ENCODE measurements at regions not wholly inside any gene's neighbourhood (a gene's known extent, or its start where the extent isn't known, plus 50 kb on each side); places are given as distances from the start of the nearest gene placed in this dataset.

- intact Hi-C loops (cut with DNase I) = no loop called here
- no peak for DNase-seq (ENCODE audit: extremely low spot score in 2 of 2)
- no peak overlapping the region for H3K27ac ChIP-seq
- no peaks in the 10 kb centered on the region for H3K9me3 ChIP-seq
- H3K4me1 ChIP-seq = peaks cover 16% of the 10 kb centered on the region
- no peaks in the 10 kb centered on the region for H3K27me3 ChIP-seq
- H3K4me3 ChIP-seq = no peak overlapping the region
- no peak for TF ChIP-seq CTCF (IDR thresholded peaks at IDR 0.05)
- no peak for TF ChIP-seq POLR2A (IDR thresholded peaks at IDR 0.05)
- TF ChIP-seq POLR2AphosphoS5 (IDR thresholded peaks at IDR 0.05; ENCODE audit: insufficient read depth in 1 of 2, low read depth in 1 of 2) = no peak
- H3K36me3 ChIP-seq = peaks cover 0 to 6% of the 10 kb centered on the region in 2 donors
Observed at GRCh38 chr6:144582939-144583613, 297.9 kb downstream of the UTRN start.

- intact Hi-C loops (cut with DNase I) = no loop called here
- H3K4me3 ChIP-seq = no peak overlapping the region
- no peak for DNase-seq (ENCODE audit: extremely low spot score in 2 of 2)
- peaks cover 0 to under 1% of the 10 kb centered on the region in 2 donors for H3K36me3 ChIP-seq
- TF ChIP-seq CTCF (IDR thresholded peaks at IDR 0.05) (no peak), POLR2A (IDR thresholded peaks at IDR 0.05) (no peak), POLR2AphosphoS5 (IDR thresholded peaks at IDR 0.05; ENCODE audit: insufficient read depth in 1 of 2, low read depth in 1 of 2) (no peak)
- no peaks in the 10 kb centered on the region for H3K27me3 ChIP-seq
- H3K27ac ChIP-seq = no peak overlapping the region
- peaks cover 16% of the 10 kb centered on the region for H3K4me1 ChIP-seq
- H3K9me3 ChIP-seq = no peaks in the 10 kb centered on the region
Observed at GRCh38 chr6:144583614-144583954, 298.4 kb downstream of the UTRN start.

- H3K36me3 ChIP-seq = no peaks in the 10 kb centered on the region
- no peak for DNase-seq (ENCODE audit: extremely low spot score in 2 of 2)
- TF ChIP-seq POLR2AphosphoS5 (IDR thresholded peaks at IDR 0.05; ENCODE audit: insufficient read depth in 1 of 2, low read depth in 1 of 2) (no peak), POLR2A (IDR thresholded peaks at IDR 0.05) (no peak), CTCF (IDR thresholded peaks at IDR 0.05) (peak in 1 of 3 experiments; percentile 53)
- no peaks in the 10 kb centered on the region for H3K9me3 ChIP-seq
- no peak overlapping the region for H3K27ac ChIP-seq
- no peaks in the 10 kb centered on the region for H3K27me3 ChIP-seq
- peaks cover 16% of the 10 kb centered on the region for H3K4me1 ChIP-seq
- H3K4me3 ChIP-seq = no peak overlapping the region
- intact Hi-C loops (cut with DNase I) = no loop called here
Observed at GRCh38 chr6:144585217-144585814, 300.2 kb downstream of the UTRN start.

- Histone ChIP-seq H3K27ac (no peak overlapping the region), H3K9me3 (no peaks in the 10 kb centered on the region), H3K27me3 (no peaks in the 10 kb centered on the region), H3K4me3 (no peak overlapping the region), H3K36me3 (no peaks in the 10 kb centered on the region), H3K4me1 (peaks cover 16% of the 10 kb centered on the region)
- no peak for DNase-seq (ENCODE audit: extremely low spot score in 2 of 2)
- intact Hi-C loops (cut with DNase I) = no loop called here
- TF ChIP-seq POLR2AphosphoS5 (IDR thresholded peaks at IDR 0.05; ENCODE audit: insufficient read depth in 1 of 2, low read depth in 1 of 2) (no peak), CTCF (IDR thresholded peaks at IDR 0.05) (no peak), POLR2A (IDR thresholded peaks at IDR 0.05) (no peak)
Observed at GRCh38 chr6:144586986-144587385, 301.9 kb downstream of the UTRN start.

GRCh38 chr6:144588697-144589325 lies 303.7 kb downstream of the UTRN start:
- intact Hi-C loops (cut with DNase I) = no loop called here
- H3K27ac ChIP-seq = no peak overlapping the region

More at GRCh38 chr6:144588697-144589325, 303.7 kb downstream of the UTRN start:
- Histone ChIP-seq H3K4me3 (no peak overlapping the region), H3K27me3 (no peaks in the 10 kb centered on the region), H3K4me1 (no peaks in the 10 kb centered on the region), H3K9me3 (no peaks in the 10 kb centered on the region), H3K36me3 (no peaks in the 10 kb centered on the region)
- no peak for TF ChIP-seq CTCF (IDR thresholded peaks at IDR 0.05)
- TF ChIP-seq POLR2AphosphoS5 (IDR thresholded peaks at IDR 0.05; ENCODE audit: insufficient read depth in 1 of 2, low read depth in 1 of 2) = no peak
- no peak for TF ChIP-seq POLR2A (IDR thresholded peaks at IDR 0.05)
- no peak for DNase-seq (ENCODE audit: extremely low spot score in 2 of 2)

Data from vagina (tissue), 2 donors.